Breast epithelium (tissue), 3 donors: ENCODE measurements at regions not wholly inside any gene's neighbourhood (a gene's known extent, or its start where the extent isn't known, plus 50 kb on each side); places are given as distances from the start of the nearest gene placed in this dataset.

Experiments used
- POLR2A ChIP-seq: fragments of 450-650 bp; IDR thresholded peaks from one replicate; pipeline ENCODE4 v1.6.1; 2016; ENCODE audit warnings: antibody characterized with exemption, mild to moderate bottlenecking, moderate library complexity
- TF ChIP-seq, protein P1 (sequence below), 3 donors: fragments of 450-650 bp; IDR thresholded peaks; one replicate each; pipeline ENCODE4 v1.5.1; 2016 to 2017; ENCODE audit warnings: antibody characterized with exemption in 3 of 3, mild to moderate bottlenecking in 3 of 3, moderate library complexity in 3 of 3

DNA sequence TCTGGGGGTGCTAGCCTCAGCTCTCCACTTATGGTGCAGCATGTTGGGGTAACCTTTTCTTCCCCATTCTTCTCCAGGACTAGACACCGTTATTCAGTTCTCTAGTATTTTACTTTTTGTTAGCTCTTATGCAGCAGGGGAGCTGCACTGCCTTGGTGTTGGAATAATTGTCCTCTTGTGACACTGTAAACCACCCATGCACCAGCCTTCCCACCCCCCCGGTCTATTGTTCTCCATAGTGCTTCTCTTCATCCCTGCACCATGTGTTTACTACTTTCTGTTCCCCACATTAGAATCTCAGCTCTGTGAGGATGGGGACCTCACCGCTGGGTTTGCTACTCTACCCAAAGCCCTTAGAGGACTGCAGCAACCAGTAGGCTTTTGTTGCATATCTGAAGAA lies 230.7 kb downstream of the RPS24 start:
- TF ChIP-seq, protein P1, sequence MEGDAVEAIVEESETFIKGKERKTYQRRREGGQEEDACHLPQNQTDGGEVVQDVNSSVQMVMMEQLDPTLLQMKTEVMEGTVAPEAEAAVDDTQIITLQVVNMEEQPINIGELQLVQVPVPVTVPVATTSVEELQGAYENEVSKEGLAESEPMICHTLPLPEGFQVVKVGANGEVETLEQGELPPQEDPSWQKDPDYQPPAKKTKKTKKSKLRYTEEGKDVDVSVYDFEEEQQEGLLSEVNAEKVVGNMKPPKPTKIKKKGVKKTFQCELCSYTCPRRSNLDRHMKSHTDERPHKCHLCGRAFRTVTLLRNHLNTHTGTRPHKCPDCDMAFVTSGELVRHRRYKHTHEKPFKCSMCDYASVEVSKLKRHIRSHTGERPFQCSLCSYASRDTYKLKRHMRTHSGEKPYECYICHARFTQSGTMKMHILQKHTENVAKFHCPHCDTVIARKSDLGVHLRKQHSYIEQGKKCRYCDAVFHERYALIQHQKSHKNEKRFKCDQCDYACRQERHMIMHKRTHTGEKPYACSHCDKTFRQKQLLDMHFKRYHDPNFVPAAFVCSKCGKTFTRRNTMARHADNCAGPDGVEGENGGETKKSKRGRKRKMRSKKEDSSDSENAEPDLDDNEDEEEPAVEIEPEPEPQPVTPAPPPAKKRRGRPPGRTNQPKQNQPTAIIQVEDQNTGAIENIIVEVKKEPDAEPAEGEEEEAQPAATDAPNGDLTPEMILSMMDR (IDR thresholded peaks at IDR 0.05), result no peak
- no peak for TF ChIP-seq POLR2A
